SU-DHL-6 (cell line): ENCODE measurements at regions not wholly inside any gene's neighbourhood (a gene's known extent, or its start where the extent isn't known, plus 50 kb on each side); places are given as distances from the start of the nearest gene placed in this dataset.

ENCODE experiments used
- H2AFZ ChIP-seq: fragments of 200-600 bp; sonication (generic); 2 replicates; pipeline ENCODE4 v1.6.1; 2014; ENCODE audit warnings: low read depth, mild to moderate bottlenecking, moderate library complexity, mixed read lengths, antibody characterized with exemption, low read length; ENCODE audit not compliant: severe bottlenecking
- H3F3A ChIP-seq: fragments of 200-600 bp; shearing (Covaris generic); 2 replicates; pipeline ENCODE4 v1.6.0; 2016; ENCODE audit warnings: antibody characterized with exemption, mild to moderate bottlenecking; ENCODE audit not compliant: insufficient read depth
- H3K27ac ChIP-seq: fragments of 200-600 bp; sonication (generic); 2 replicates; pipeline ENCODE4 v1.5.1; 2016; ENCODE audit warnings: low read depth, mild to moderate bottlenecking, low read length, moderate library complexity, mixed read lengths
- H3K27me3 ChIP-seq: fragments of 200-600 bp; sonication (generic), shearing (Covaris generic); 2 replicates; pipeline ENCODE4 v1.6.0; 2014; ENCODE audit warnings: mild to moderate bottlenecking, low read length
- H3K36me3 ChIP-seq: fragments of 200-600 bp; sonication (generic); 2 replicates; pipeline ENCODE4 v1.6.1; 2014; ENCODE audit warnings: mild to moderate bottlenecking, low read length, mixed read lengths
- H3K4me2 ChIP-seq: fragments of 300-600, 200-600 bp; shearing (Covaris generic), sonication (generic); 2 replicates; pipeline ENCODE4 v1.6.0; 2014; ENCODE audit warnings: low read length, low read depth, mild to moderate bottlenecking; ENCODE audit not compliant: poor library complexity, severe bottlenecking
- H3K4me3 ChIP-seq: fragments of 200-600 bp; sonication (generic); 2 replicates; pipeline ENCODE4 v1.5.1; 2014; ENCODE audit warnings: antibody characterized with exemption, low read length, mild to moderate bottlenecking, mixed read lengths; ENCODE audit not compliant: insufficient read depth, poor library complexity, severe bottlenecking
- H3K79me2 ChIP-seq: fragments of 200-600 bp; sonication (generic); 2 replicates; pipeline ENCODE4 v1.6.1; 2014; ENCODE audit warnings: mild to moderate bottlenecking, low read length, moderate library complexity; ENCODE audit not compliant: insufficient read depth
- H3K9ac ChIP-seq: fragments of 200-600 bp; sonication (generic); 2 replicates; pipeline ENCODE4 v1.7.0; 2014; ENCODE audit warnings: mild to moderate bottlenecking, low read length
- H3K9me2 ChIP-seq: fragments of 200-600 bp; sonication (generic); replicated peaks from 2 replicates; pipeline ENCODE4 v1.6.1; 2014; ENCODE audit warnings: low read length; ENCODE audit not compliant: insufficient read depth
- H3K9me3 ChIP-seq: fragments of 200-600 bp; sonication (generic); 2 replicates; pipeline ENCODE4 v1.6.1; 2014; ENCODE audit warnings: low read length, mixed read lengths; ENCODE audit not compliant: insufficient read depth
- H4K20me1 ChIP-seq: fragments of 200-600 bp; sonication (generic); 2 replicates; pipeline ENCODE4 v1.6.1; 2014; ENCODE audit warnings: low read depth, mild to moderate bottlenecking, antibody characterized with exemption, low read length, moderate library complexity, mixed read lengths
- CTCF ChIP-seq: fragments of 200-600 bp; sonication (generic); IDR thresholded peaks from one replicate; pipeline ENCODE4 v1.5.1; 2017; ENCODE audit warnings: antibody characterized with exemption, mild to moderate bottlenecking, low read length, moderate library complexity; ENCODE audit not compliant: insufficient read depth, poor library complexity, severe bottlenecking
- EZH2phosphoT487 ChIP-seq: fragments of 200-600 bp; sonication (generic), shearing (Covaris generic); conservative IDR thresholded peaks from 2 replicates; pipeline ENCODE4 v1.6.1; 2018; ENCODE audit warnings: mild to moderate bottlenecking, antibody characterized with exemption, low read length, moderate library complexity, mixed read lengths

GRCh38 chr6:113763876-113764275, 93.3 kb upstream of the MARCKS start:
- Histone ChIP-seq H3K36me3 (no peaks in the 10 kb centered on the region), H3K4me2 (no peak overlapping the region), H3K4me3 (no peak overlapping the region), H3K27ac (no peak overlapping the region), H3K9me3 (no peaks in the 10 kb centered on the region), H3K27me3 (no peaks in the 10 kb centered on the region), H3K79me2 (no peaks in the 10 kb centered on the region), H3K9me2 (no peaks in the 10 kb centered on the region), H2AFZ (no peak overlapping the region), H3K9ac (no peak overlapping the region), H4K20me1 (no peaks in the 10 kb centered on the region), H3F3A (no peaks in the 10 kb centered on the region)
- no peak for TF ChIP-seq EZH2phosphoT487
- TF ChIP-seq CTCF, result no peak

GRCh38 chr6:113765909-113766308, 91.2 kb upstream of the MARCKS start:
- no peaks in the 10 kb centered on the region for H3K79me2 ChIP-seq
- no peak for TF ChIP-seq EZH2phosphoT487
- no peak for TF ChIP-seq CTCF
- no peaks in the 10 kb centered on the region for H3F3A ChIP-seq
- H3K9me2 ChIP-seq, result no peaks in the 10 kb centered on the region
- H2AFZ ChIP-seq, result no peak overlapping the region
- H3K4me3 ChIP-seq, result no peak overlapping the region
- no peaks in the 10 kb centered on the region for H3K36me3 ChIP-seq
- H4K20me1 ChIP-seq, result no peaks in the 10 kb centered on the region
- H3K27me3 ChIP-seq, result no peaks in the 10 kb centered on the region
- no peaks in the 10 kb centered on the region for H3K9me3 ChIP-seq
- H3K27ac ChIP-seq, result no peak overlapping the region
- H3K9ac ChIP-seq, result no peak overlapping the region
- H3K4me2 ChIP-seq, result no peak overlapping the region

- no peaks in the 10 kb centered on the region for H3K36me3 ChIP-seq
- H3K4me3 ChIP-seq, result no peak overlapping the region
- no peaks in the 10 kb centered on the region for H3K9me3 ChIP-seq
- H3K79me2 ChIP-seq, result no peaks in the 10 kb centered on the region
- H3F3A ChIP-seq, result no peaks in the 10 kb centered on the region
- no peak overlapping the region for H2AFZ ChIP-seq
- no peaks in the 10 kb centered on the region for H3K9me2 ChIP-seq
- H3K4me2 ChIP-seq, result no peak overlapping the region
- no peak overlapping the region for H3K27ac ChIP-seq
- H3K9ac ChIP-seq, result no peak overlapping the region
- TF ChIP-seq CTCF (no peak), EZH2phosphoT487 (no peak)
- H4K20me1 ChIP-seq, result no peaks in the 10 kb centered on the region
- no peaks in the 10 kb centered on the region for H3K27me3 ChIP-seq
Measured at GRCh38 chr6:113767985-113768384, 89.2 kb upstream of the MARCKS start.
